ENCODE measurements at regions not wholly inside any gene's neighbourhood (a gene's known extent, or its start where the extent isn't known, plus 50 kb on each side); places are given as distances from the start of the nearest gene placed in this dataset.

DNA sequence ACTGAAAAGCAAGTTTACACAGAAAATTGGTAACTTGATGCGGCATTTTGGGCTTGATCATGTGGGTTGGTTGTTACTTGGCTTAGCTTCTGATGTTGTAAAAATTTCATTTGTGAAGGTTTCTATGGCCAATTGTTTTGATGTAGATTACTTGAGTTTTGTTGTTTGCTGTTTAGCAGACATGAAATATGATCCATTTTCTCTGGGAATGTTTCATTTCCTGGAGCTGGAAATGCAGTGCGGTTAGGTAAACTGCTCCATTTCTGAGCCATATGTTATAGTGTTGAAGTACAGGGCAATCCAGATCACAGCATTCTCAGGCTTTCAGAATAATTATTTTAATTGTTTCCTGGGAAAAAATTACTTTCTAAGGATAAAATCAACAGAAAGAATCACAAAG lies 396.9 kb downstream of the ENC1 start:
- ATAC-seq (no peak), DNase-seq (no peak)
- intact Hi-C loops (cut with DNase I, micrococcal nuclease), result no loop called here

DNA sequence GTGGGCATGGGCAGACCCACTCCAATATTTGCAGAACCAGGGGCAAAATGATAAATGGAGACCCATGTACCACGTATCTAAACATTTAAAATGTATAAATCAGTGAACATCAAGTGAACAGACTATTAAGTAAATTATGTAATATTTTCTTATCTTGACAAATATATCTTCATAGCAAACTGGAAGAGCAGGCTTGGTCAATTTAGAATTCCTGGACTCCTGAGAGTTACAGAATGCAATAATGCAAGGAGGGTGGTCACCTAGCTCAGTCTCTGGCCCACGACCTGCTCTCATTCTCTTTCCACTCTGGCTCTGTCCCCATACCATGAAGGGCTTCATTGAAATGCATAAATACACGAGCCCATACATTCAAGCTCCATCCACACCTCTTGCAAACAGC lies 398.0 kb downstream of the ENC1 start:
- ATAC-seq, result no peak
- no peak for DNase-seq
- intact Hi-C loops (cut with DNase I, micrococcal nuclease), result no loop called here

DNA sequence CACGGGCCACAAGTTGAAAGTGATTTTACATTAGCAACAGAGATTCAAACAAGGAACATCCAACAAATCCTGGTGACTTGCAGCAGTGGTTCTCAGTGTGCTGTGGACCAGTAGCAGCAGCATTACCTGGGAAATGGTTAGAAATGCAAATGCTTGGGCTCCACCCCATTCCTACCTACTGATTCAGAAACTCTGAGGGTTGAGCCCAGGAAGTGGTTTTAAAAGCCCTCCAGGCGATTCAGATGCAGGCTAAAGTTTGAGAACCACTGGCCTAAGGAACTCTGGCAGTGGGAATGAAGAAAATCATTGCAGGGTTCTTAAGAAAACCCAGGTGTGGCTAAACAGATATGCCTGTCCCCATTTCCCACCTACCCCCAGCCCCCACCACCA lies 398.8 kb downstream of the ENC1 start:
- DNase-seq (no peak), ATAC-seq (no peak)
- intact Hi-C loops (cut with DNase I, micrococcal nuclease), result no loop called here

DNA sequence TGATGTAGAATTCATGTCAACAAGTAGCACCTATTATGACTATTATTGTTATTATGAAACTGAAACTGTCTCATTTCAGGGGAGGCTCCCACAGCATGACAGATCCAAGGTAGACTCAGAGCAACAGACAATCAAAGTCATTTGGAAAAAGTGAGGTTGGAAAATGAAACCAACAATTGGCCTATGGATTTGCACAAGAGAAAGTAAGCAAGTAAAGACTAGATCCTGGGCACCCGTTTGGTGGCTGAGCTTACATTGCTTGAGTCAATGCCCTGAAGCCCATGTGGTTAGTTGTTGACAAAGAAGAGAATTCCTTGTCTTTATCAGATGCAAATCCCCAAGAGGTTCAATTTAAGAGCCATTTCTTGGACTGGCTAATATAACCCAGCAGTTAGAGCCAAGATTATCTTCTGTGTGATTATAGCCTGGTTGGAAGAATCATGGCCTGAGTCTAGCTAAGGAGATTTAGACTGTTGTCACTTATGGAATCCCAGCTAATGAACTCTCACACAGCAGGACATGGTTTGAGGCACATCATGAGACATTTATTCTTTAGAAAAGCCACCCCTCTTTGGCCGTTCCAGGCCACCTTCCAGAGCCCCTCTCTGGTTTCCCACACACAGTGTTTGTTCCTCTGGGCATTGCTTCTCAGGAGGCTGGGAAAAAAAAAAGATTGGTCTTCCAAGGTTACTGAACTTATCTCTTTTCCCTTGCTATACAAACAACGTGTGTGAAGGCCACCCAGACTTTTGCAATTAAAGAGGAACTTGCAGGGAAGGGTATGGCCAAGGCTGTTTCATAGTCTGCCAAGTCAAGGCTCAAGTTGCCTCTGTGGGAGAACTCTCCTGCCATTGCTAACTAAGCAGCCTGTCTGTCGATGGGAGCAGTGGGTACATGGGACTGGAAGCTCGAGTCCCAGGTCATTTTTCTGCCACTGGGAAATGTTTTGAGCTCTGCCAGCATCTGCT lies 399.5 kb downstream of the ENC1 start:
- ATAC-seq (no peak), DNase-seq (no peak)
- intact Hi-C loops (cut with DNase I, micrococcal nuclease), result no loop called here

DNA sequence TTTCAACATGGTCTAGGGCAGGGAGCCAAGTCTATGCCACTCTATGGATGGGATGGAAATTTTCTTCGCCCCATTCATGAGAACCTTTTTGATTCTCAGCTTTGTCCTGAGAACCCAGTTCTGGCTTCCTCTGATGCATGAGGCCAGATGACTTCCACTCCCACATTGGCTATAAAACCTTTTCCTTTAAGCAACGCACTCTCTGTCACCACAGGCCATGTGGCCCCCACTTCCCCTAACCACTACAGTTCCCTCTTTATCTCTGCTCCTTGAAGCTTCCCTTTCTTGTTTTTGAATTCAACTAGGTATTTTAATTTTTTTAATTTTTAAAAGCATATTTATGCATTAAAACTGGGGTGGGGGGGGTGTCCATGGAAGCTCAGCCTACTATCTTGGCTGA lies 401.3 kb downstream of the ENC1 start:
- ATAC-seq (no peak), DNase-seq (no peak)
- intact Hi-C loops (cut with DNase I, micrococcal nuclease), result no loop called here

DNA sequence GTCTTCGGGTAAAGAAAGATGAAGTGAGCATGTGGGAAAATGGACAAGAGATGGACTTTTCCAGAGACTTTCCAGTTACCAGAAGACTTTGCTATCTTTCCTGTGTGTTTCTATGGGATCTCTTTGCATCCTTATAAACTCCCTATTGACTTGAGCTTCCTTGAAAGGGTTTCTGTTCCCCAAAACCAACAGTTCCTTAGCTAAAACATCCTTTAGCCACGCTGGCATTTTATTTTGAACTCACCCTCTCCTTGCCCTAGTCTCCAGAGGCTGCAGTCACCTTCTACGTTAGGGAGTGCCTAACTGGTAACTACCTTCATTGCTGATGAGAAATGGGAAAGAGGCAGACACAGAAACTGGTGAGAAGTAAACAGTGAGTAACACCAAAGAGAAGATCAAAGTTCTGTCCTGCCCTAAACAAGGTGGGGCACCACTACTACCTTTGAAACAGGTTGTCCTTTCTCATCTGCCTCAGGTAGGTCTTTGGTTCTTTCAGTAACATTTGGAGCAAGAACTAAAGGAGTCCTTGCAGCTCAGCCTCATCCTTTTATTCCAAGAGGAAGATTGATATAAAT lies 402.9 kb downstream of the ENC1 start:
- intact Hi-C loops (cut with DNase I, micrococcal nuclease), result no loop called here
- ATAC-seq, result peak; percentile 97
- DNase-seq, result no peak

DNA sequence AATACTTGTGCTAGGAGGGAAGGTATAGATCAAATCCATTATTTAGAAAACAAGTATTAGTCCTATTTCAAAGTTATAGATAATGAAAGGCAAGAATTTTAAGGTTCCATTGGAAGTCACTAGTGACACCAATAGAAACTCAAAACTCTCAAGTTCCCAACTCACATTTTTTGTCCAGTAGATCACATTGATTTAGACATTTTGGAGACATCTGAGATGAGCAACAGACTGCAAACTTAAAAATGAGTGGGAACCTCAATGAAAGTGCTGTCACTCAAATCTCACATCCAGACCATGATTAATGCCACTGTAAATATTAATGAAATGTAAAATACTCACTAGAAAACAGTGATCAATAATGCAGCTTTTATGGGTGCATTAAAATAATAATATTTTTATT lies 405.0 kb downstream of the ENC1 start:
- ATAC-seq (no peak), DNase-seq (no peak)
- intact Hi-C loops (cut with DNase I, micrococcal nuclease), result no loop called here

DNA sequence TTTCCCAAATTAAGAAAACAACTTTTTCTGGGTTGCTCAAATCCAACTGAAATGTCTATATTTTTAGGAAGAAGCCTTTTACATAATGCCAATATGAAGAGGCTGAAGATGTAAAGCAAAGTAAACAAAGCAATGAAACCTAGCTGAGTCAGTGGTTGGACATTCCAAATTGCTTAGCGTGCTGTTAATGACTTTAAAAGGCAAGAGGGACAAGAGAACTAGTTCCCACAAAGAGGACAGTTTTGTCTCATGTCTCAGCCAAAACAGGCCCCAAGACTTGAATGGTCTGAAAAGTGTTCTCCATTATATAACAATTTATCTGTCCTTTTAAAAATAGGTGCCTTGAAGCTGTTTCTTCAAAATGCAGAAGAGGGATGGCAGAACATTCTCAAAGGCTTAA lies 407.0 kb downstream of the ENC1 start:
- ATAC-seq, result no peak
- no peak for DNase-seq
- intact Hi-C loops (cut with DNase I, micrococcal nuclease), result no loop called here

DNA sequence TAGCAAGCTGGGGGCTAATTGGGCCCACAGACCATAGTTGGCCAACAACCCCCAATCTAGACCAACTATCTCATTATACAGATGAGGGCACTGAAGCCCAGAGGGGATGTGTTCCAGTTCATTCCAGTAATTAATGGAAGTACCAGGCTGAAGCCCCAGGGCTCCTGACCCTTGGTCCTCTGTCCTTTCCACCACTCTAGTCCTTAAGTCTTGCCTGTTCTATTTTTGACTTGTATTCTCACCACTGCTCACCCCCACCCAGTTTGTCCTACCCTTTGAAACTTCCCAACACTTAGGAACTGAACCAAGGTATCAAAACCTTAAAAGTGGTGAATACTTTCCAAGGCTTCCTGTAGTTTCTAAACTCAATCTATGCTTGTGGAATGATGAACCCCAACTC lies 407.4 kb downstream of the ENC1 start:
- DNase-seq, result no peak
- ATAC-seq, result no peak
- intact Hi-C loops (cut with DNase I, micrococcal nuclease), result no loop called here

DNA sequence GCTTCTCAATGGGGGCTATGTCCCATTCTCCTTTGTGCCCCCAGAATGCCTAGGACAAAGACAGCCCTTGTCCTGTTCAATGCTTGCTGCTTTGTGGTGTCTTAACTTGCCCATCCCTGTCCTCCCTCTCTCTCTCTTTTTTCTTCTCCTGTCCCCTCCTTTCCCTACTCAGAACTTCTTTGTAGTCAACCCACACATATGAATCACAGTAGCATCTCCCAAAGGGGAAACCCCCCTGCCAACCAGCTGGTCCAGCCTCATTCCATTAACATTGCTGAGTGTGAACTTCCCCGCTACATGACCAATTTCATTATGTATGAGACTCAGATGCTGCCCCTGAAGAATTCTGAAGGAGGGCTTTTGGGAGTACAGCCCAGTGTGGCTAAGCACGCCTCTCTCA lies 408.3 kb downstream of the ENC1 start:
- ATAC-seq (no peak), DNase-seq (no peak)
- intact Hi-C loops (cut with DNase I, micrococcal nuclease), result no loop called here

DNA sequence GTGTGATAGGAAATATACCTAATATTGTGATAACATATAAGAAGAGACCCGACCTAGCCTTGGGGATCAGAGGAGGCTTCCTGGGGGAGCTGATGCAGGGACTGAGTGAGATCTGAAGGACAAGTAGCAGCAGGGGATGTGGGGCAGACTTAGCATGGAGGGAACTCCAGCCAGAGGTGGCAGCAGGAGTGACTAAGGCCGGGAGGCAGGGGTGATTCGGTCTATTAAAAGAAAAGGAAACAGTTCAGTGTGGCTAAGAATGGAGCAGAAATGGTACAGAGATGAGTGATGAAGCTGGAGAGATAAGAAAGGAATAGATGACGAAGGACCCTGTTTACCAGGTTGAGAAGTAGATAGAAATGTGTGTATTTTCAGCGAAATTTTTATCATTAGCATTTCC lies 408.8 kb downstream of the ENC1 start:
- DNase-seq (no peak), ATAC-seq (no peak)
- intact Hi-C loops (cut with DNase I, micrococcal nuclease), result no loop called here

DNA sequence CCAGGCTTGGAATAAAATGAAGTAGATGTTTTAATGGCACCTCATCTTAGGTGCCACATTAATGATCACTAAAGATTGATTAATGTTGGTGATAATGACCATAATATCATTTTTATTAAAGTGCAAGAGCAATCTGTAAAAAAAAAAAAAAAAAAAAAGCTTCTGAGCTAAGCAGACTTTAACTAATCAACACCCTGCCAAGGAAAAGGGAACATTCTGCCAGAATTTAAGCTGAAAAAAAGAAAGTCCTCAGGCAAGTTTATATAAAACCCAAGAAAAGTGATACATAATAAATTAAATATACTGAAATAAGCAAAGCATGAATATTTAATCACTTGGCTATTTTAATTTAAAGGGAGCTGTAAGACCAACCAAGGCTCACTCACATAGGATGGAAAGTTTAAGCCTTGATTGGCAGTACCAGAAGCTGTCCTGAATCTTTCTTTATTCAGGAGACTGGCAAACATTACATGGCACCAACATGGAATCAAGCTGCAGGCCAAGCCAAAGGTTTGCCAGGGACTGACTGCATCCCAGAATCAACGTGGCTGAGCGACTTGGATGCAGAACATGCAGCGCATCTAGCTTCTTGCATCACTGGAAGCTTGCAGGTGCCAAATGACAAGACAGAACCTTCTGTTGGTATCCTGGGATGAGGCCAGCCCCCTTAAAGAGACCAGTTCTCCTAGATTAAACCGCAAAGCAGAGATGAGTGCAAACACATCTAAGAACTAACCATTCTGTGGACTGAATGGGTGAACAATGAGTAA lies 413.6 kb downstream of the ENC1 start:
- intact Hi-C loops (cut with DNase I, micrococcal nuclease), result no loop called here
- ATAC-seq, result no peak
- no peak for DNase-seq

DNA sequence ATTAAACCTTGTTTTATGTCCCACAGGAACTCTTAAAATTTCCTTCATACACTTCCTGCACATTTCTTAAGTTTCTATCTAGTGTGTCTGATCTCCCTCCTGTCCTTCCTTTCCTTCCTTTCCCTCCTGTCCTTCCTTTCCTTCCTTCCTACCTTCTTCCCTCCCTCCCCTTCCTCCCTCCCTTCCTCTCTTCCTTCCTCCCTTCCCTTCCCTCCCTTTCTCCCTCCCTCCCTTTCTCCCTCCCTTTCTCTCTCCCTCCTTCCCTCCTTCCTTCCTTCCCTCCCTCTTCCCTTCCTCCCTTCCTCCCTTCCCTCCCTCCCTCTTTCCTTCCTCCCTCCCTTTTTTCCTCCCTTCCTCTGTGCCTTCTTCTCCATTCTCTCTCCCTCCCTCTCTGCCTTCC lies 414.9 kb downstream of the ENC1 start:
- intact Hi-C loops (cut with DNase I, micrococcal nuclease), result no loop called here
- no peak for ATAC-seq
- no peak for DNase-seq

DNA sequence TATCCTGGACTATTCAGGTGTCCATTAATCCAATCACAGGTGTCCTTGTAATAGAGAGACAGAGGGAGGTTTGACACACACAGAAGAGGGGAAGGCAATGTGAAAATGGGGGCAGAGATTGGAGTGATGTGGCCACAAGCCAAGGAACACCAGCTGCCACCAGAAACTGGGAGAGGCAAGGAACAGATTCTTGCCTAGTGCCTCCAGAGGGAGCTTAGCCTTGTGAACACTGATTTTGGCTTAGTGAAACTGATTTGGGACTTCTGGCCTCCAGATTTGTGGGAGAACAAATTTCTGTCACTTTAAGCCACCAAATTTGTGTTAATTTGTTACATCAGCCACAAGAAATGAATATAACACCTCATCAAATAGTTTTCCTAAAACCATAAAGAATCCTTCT lies 416.2 kb downstream of the ENC1 start:
- ATAC-seq (no peak), DNase-seq (no peak)
- intact Hi-C loops (cut with DNase I, micrococcal nuclease), result no loop called here

DNA sequence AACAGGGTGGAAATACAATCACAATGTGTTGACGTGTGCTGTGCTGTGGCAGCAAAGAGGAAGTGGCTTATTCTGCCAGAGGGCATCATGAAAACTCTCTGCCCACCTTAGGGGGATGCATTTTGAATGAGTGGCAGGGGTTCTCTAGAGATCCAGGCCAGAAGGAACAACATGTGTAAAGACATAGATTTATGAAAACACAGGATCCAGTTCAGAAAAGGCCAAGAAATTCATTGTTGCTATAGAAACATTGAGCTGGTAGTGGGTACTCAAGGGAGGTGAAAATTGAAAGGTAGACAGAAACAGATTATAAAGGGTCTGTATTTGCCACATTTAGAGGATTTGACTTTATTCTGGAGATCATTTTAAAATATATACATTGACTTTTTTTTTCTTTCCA lies 417.7 kb downstream of the ENC1 start:
- intact Hi-C loops (cut with DNase I, micrococcal nuclease), result no loop called here
- ATAC-seq, result no peak
- DNase-seq, result no peak

DNA sequence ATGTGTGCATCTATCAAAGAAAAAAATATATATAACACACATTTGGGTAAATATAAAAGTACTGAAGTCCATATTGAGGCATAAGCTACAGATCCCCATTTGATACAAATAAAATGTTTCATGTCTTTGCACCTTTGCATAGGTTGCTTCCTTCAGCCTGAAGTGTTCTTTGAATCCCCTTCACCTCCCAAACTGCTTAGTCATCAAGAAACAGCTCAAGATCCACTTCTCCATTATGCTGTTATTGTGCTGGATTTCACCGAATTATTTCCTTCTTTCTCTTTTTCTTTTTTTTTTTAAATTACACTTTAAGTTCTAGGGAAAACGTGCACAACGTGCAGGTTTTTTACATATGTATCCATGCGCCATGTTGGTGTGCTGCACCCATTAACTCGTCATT lies 419.1 kb downstream of the ENC1 start:
- no peak for ATAC-seq
- no peak for DNase-seq
- intact Hi-C loops (cut with DNase I, micrococcal nuclease), result no loop called here

DNA sequence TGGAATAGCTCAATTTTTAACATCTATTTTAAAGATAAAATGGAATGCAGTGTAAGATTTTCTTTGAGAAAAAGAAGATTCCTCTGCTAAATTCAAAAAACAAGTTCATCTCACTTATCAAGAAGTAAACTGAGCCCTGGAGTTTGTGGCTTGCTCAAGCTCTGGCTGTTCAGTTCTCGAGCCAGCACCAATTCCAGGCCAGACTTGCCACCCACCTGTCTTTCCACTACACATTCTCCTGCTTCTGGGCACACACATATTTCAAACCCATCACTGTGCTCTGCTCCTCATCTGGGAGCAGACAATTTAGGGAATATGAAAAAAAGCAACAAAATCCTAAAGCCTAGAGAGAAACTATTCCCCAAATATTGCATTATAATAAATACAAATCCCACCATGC lies 424.5 kb downstream of the ENC1 start:
- intact Hi-C loops (cut with DNase I, micrococcal nuclease), result no loop called here
- ATAC-seq (no peak), DNase-seq (no peak)

DNA sequence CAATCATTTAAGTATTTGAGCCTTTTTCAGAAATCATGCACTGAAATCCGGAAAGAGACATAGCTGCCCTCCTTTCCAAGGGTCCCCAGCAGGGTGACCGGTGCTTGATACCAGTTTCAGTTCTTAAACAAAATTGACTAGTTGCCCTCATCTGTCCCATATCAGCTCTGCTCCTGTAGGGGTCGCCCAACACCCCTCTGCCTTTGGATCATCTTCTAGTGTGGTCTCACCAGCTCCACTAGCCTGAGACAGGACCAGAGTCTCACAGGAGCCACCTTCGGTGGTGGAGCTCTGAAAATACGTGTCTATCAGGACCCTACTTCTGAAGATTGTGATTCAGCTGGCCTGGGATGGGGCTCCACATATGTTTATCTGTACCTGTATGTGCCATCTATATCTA lies 428.2 kb downstream of the ENC1 start:
- intact Hi-C loops (cut with DNase I, micrococcal nuclease), result no loop called here
- ATAC-seq (no peak), DNase-seq (peak in 1 of 2 donors; percentile 16)

DNA sequence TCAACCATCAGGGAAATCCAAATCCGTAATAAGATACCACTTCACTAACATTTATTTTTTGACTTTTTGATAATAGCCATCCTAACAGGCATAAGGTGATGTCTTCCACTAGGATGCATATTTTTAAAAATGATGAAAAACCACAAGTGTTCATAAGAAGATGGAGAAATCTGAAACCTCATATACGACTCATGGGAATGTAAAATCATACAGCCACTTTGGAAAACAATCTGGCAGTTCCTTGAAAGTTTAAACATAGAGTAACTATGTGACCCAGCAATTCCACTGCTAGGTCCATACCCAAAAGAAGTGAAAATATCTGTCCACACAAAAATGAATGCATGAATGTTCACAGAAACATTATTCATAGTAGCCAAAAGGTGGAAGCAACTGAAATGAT lies 431.0 kb downstream of the ENC1 start:
- ATAC-seq (no peak), DNase-seq (no peak)
- intact Hi-C loops (cut with DNase I, micrococcal nuclease), result no loop called here

Data from left colon (tissue), 2 donors.